K562 (cell line): ENCODE measurements at regions not wholly inside any gene's neighbourhood (a gene's known extent, or its start where the extent isn't known, plus 50 kb on each side); places are given as distances from the start of the nearest gene placed in this dataset.

ENCODE experiments used
- HDAC1 ChIP-seq, 2 experiments: fragments of 450-650 bp; IDR thresholded peaks; 2 replicates each; pipeline ENCODE4 v1.6.1; 2016 to 2017; ENCODE audit warnings: inconsistent platforms in 1 of 2, mild to moderate bottlenecking in 1 of 2, moderate library complexity in 1 of 2
- MLX ChIP-seq, 2 experiments: fragments of 450-650 bp in 1 of 2; sonication (generic) in 1 of 2; formaldehyde crosslinking; conservative IDR thresholded peaks; 2 replicates each; pipeline versions ENCODE4 v1.4.0 to v1.8.1; 2020 to 2022; ENCODE audit warnings: mild to moderate bottlenecking in 1 of 2, missing genetic modification reagents in 1 of 2
- POLR2AphosphoS5 ChIP-seq: IDR thresholded peaks from 2 replicates; pipeline ENCODE4 v1.6.1; 2011; ENCODE audit warnings: mild to moderate bottlenecking, low read depth, low read length, moderate library complexity; ENCODE audit not compliant: control insufficient read depth, insufficient read depth
- REST ChIP-seq, 2 experiments: fragments of 450-650 bp; formaldehyde crosslinking in 1 of 2; IDR thresholded peaks; 2 replicates each; pipeline versions ENCODE4 v1.4.0 to v1.6.1; 2014 to 2020; ENCODE audit warnings: mild to moderate bottlenecking in 2 of 2, borderline replicate concordance in 1 of 2, low read depth in 1 of 2
- TCF7 ChIP-seq: sonication (generic); IDR thresholded peaks from 2 replicates; pipeline ENCODE4 v1.6.1; 2016; ENCODE audit warnings: antibody characterized with exemption, borderline replicate concordance
- ZNF23 ChIP-seq: fragments of 250-450 bp; sonication (Bioruptor Pico); IDR thresholded peaks from 2 replicates; pipeline ENCODE4 v1.4.0; 2020; ENCODE audit warnings: mild to moderate bottlenecking
- TF ChIP-seq, protein P1 (sequence below), 3 experiments: IDR thresholded peaks in 2 of 3; conservative IDR thresholded peaks in 1 of 3; 2 replicates each; pipeline ENCODE4 v1.5.1; 2011 to 2012; ENCODE audit warnings: low read length in 3 of 3, mild to moderate bottlenecking in 3 of 3, control low read depth in 2 of 3, improper control_type of control experiment in 1 of 3, inconsistent platforms in 1 of 3, low read depth in 1 of 3, mixed read lengths in 1 of 3, moderate library complexity in 1 of 3; ENCODE audit not compliant: insufficient read depth in 2 of 3
- TF ChIP-seq, protein P2 (sequence below): fragments of 450-650 bp; formaldehyde crosslinking; IDR thresholded peaks from 2 replicates; pipeline ENCODE4 v1.4.0; 2020; ENCODE audit warnings: mild to moderate bottlenecking, moderate library complexity
- TF ChIP-seq, protein P3 (sequence below): fragments of 250-450 bp; sonication (Bioruptor Pico); IDR thresholded peaks from 2 replicates; pipeline ENCODE4 v1.5.0; 2021
- TF ChIP-seq, protein P4 (sequence below): sonication (generic); formaldehyde crosslinking; IDR thresholded peaks from 2 replicates; pipeline ENCODE4 v1.8.0; 2022; ENCODE audit warnings: mild to moderate bottlenecking, missing genetic modification reagents

GRCh38 chr2:175293776-175294175 is 112.3 kb upstream of the ATP5MC3 start:
- TF ChIP-seq, protein P1, sequence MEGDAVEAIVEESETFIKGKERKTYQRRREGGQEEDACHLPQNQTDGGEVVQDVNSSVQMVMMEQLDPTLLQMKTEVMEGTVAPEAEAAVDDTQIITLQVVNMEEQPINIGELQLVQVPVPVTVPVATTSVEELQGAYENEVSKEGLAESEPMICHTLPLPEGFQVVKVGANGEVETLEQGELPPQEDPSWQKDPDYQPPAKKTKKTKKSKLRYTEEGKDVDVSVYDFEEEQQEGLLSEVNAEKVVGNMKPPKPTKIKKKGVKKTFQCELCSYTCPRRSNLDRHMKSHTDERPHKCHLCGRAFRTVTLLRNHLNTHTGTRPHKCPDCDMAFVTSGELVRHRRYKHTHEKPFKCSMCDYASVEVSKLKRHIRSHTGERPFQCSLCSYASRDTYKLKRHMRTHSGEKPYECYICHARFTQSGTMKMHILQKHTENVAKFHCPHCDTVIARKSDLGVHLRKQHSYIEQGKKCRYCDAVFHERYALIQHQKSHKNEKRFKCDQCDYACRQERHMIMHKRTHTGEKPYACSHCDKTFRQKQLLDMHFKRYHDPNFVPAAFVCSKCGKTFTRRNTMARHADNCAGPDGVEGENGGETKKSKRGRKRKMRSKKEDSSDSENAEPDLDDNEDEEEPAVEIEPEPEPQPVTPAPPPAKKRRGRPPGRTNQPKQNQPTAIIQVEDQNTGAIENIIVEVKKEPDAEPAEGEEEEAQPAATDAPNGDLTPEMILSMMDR (IDR thresholded peaks at IDR 0.05 in 2 of 3, conservative IDR thresholded peaks at IDR 0.05 in 1 of 3; ENCODE audit: insufficient read depth in 2 of 3, low read depth in 1 of 3, low read length in 3 of 3), result no peak
- TF ChIP-seq ZNF23 (CRISPR knock-in tag) (no peak), HDAC1 (IDR thresholded peaks at IDR 0.05) (no peak), TCF7 (no peak), MLX (CRISPR knock-in tag; conservative IDR thresholded peaks at IDR 0.05) (no peak), REST (IDR thresholded peaks at IDR 0.05; ENCODE audit: borderline replicate concordance) (no peak), REST (CRISPR knock-in tag; IDR thresholded peaks at IDR 0.05; ENCODE audit: low read depth) (no peak), POLR2AphosphoS5 (no peak)
- TF ChIP-seq, protein P2, sequence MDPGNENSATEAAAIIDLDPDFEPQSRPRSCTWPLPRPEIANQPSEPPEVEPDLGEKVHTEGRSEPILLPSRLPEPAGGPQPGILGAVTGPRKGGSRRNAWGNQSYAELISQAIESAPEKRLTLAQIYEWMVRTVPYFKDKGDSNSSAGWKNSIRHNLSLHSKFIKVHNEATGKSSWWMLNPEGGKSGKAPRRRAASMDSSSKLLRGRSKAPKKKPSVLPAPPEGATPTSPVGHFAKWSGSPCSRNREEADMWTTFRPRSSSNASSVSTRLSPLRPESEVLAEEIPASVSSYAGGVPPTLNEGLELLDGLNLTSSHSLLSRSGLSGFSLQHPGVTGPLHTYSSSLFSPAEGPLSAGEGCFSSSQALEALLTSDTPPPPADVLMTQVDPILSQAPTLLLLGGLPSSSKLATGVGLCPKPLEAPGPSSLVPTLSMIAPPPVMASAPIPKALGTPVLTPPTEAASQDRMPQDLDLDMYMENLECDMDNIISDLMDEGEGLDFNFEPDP (CRISPR knock-in tag), result no peak
- TF ChIP-seq, protein P3, sequence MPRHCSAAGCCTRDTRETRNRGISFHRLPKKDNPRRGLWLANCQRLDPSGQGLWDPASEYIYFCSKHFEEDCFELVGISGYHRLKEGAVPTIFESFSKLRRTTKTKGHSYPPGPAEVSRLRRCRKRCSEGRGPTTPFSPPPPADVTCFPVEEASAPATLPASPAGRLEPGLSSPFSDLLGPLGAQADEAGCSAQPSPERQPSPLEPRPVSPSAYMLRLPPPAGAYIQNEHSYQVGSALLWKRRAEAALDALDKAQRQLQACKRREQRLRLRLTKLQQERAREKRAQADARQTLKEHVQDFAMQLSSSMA (CRISPR knock-in tag), result no peak
- TF ChIP-seq, protein P4, sequence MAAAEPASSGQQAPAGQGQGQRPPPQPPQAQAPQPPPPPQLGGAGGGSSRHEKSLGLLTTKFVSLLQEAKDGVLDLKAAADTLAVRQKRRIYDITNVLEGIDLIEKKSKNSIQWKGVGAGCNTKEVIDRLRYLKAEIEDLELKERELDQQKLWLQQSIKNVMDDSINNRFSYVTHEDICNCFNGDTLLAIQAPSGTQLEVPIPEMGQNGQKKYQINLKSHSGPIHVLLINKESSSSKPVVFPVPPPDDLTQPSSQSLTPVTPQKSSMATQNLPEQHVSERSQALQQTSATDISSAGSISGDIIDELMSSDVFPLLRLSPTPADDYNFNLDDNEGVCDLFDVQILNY, result no peak
